A549 (cell line): ENCODE measurements at regions not wholly inside any gene's neighbourhood (a gene's known extent, or its start where the extent isn't known, plus 50 kb on each side); places are given as distances from the start of the nearest gene placed in this dataset.
"Not testable (repeated sequence)": the region's sequence is repeated elsewhere in the genome, so short reads cannot be mapped to it uniquely, and the experiment has no call there.

Source experiments
- ATOH8 ChIP-seq: fragments of 250-450 bp; sonication (Bioruptor Pico); IDR thresholded peaks from 2 replicates; pipeline ENCODE4 v1.5.0; 2020; ENCODE audit warnings: low read depth, mild to moderate bottlenecking, moderate library complexity
- CEBPB ChIP-seq, 2 experiments: fragments of >200 bp in 1 of 2; sonication (Bioruptor Twin) in 1 of 2; formaldehyde crosslinking in 1 of 2; IDR thresholded peaks; 2 replicates each; pipeline ENCODE4 v1.6.1; 2012 to 2016
- CTCF ChIP-seq: fragments of >200 bp; sonication (Bioruptor Twin); formaldehyde crosslinking; IDR thresholded peaks from 3 replicates; pipeline ENCODE4 v1.5.1; 2016
- EHMT2 ChIP-seq: fragments of 200-600 bp; sonication (generic); IDR thresholded peaks from 2 replicates; pipeline ENCODE4 v1.6.1; 2016; ENCODE audit warnings: antibody characterized with exemption, low read depth, mild to moderate bottlenecking, moderate library complexity
- EP300 ChIP-seq, 2 experiments: fragments of >200 bp; sonication (Bioruptor Twin); formaldehyde crosslinking; IDR thresholded peaks; 2 replicates in 1 of 2; 3 replicates in 1 of 2; pipeline ENCODE4 v1.6.1; 2016 to 2017
- HMGXB4 ChIP-seq: fragments of 250-450 bp; sonication (Bioruptor Pico); IDR thresholded peaks from 2 replicates; pipeline ENCODE4 v1.5.0; 2021; ENCODE audit warnings: mild to moderate bottlenecking, moderate library complexity, borderline replicate concordance
- JUN ChIP-seq, 2 experiments: fragments of >200 bp; sonication (Bioruptor Twin); formaldehyde crosslinking; IDR thresholded peaks; 2 replicates in 1 of 2; 3 replicates in 1 of 2; pipeline ENCODE4 v1.6.1; 2016 to 2017
- MAX ChIP-seq: IDR thresholded peaks from 2 replicates; pipeline ENCODE4 v1.6.1; 2012
- PBX3 ChIP-seq: IDR thresholded peaks from 2 replicates; pipeline ENCODE4 v1.6.1; 2012
- PHF8 ChIP-seq: fragments of 200-600 bp; sonication (generic); IDR thresholded peaks from 2 replicates; pipeline ENCODE4 v1.6.1; 2016; ENCODE audit warnings: low read depth, mild to moderate bottlenecking, antibody characterized with exemption, moderate library complexity, borderline replicate concordance
- POLR2A ChIP-seq: IDR thresholded peaks from 2 replicates; pipeline ENCODE4 v1.6.1; 2012; ENCODE audit warnings: mild to moderate bottlenecking, low read length
- RAD21 ChIP-seq, 2 experiments: fragments of >200 bp in 1 of 2; sonication (Bioruptor Twin) in 1 of 2; formaldehyde crosslinking in 1 of 2; IDR thresholded peaks in 1 of 2; conservative IDR thresholded peaks in 1 of 2; 2 replicates in 1 of 2; 3 replicates in 1 of 2; pipeline ENCODE4 v1.6.1; 2012 to 2018; ENCODE audit warnings: inconsistent platforms in 1 of 2
- RNF2 ChIP-seq: fragments of 200-600 bp; sonication (generic); IDR thresholded peaks from 2 replicates; pipeline ENCODE4 v1.6.1; 2016; ENCODE audit warnings: low read depth, mild to moderate bottlenecking, antibody characterized with exemption, moderate library complexity, borderline replicate concordance
- USF2 ChIP-seq: fragments of 450-650 bp; IDR thresholded peaks from 2 replicates; pipeline ENCODE4 v1.6.1; 2014; ENCODE audit warnings: antibody characterized with exemption

GRCh38 chr13:65308729-65309128 lies 1921.4 kb downstream of the PCDH9 start:
- TF ChIP-seq USF2; CTCF; ATOH8 (CRISPR knock-in tag); PBX3; MAX; RNF2; PHF8; POLR2A; EHMT2; EP300 (IDR thresholded peaks at IDR 0.05); RAD21 (conservative IDR thresholded peaks at IDR 0.05 in 1 of 2, IDR thresholded peaks at IDR 0.05 in 1 of 2); JUN (IDR thresholded peaks at IDR 0.05); HMGXB4 (CRISPR knock-in tag); CEBPB (IDR thresholded peaks at IDR 0.05): not testable (repeated sequence)
